Medulla oblongata (tissue), 1 donor: ENCODE measurements at regions not wholly inside any gene's neighbourhood (a gene's known extent, or its start where the extent isn't known, plus 50 kb on each side); places are given as distances from the start of the nearest gene placed in this dataset.

ENCODE experiments used
- DNase-seq: peaks from one replicate; pipeline ENCODE4 v3.0.0-alpha.2; 2015; ENCODE audit errors: extremely low spot score

- DNase-seq: no peak
Measured at GRCh38 chr2:193776988-193777387, 1582.3 kb upstream of the TMEFF2 start.

GRCh38 chr2:193774166-193774565, 1579.4 kb upstream of the TMEFF2 start:
- DNase-seq: peak; percentile 20

GRCh38 chr2:193751299-193751698, 1556.6 kb upstream of the TMEFF2 start:
- DNase-seq: no peak

- no peak for DNase-seq
Measured at GRCh38 chr2:193749485-193749884, 1554.8 kb upstream of the TMEFF2 start.

- no peak for DNase-seq
Measured at GRCh38 chr2:193743089-193743488, 1548.4 kb upstream of the TMEFF2 start.

GRCh38 chr2:193738892-193739291, 1544.2 kb upstream of the TMEFF2 start:
- DNase-seq: no peak

GRCh38 chr2:193712912-193713311, 1518.2 kb upstream of the TMEFF2 start:
- DNase-seq: no peak

- no peak for DNase-seq
Measured at GRCh38 chr2:193703411-193703810, 1508.7 kb upstream of the TMEFF2 start.

GRCh38 chr2:193701484-193701883, 1506.8 kb upstream of the TMEFF2 start:
- no peak for DNase-seq

- DNase-seq: peak; percentile 20
Measured at GRCh38 chr2:193695367-193695766, 1500.6 kb upstream of the TMEFF2 start.

- DNase-seq: no peak
Measured at GRCh38 chr2:193693758-193694157, 1499.0 kb upstream of the TMEFF2 start.

GRCh38 chr2:193690572-193690971, 1495.8 kb upstream of the TMEFF2 start:
- DNase-seq: no peak

GRCh38 chr2:193687195-193687594, 1492.5 kb upstream of the TMEFF2 start:
- DNase-seq: no peak

- no peak for DNase-seq
Measured at GRCh38 chr2:193679847-193680246, 1485.1 kb upstream of the TMEFF2 start.

GRCh38 chr2:193670478-193670877, 1475.7 kb upstream of the TMEFF2 start:
- DNase-seq: no peak

GRCh38 chr2:193668557-193669323, 1474.0 kb upstream of the TMEFF2 start:
- peak; percentile 4 for DNase-seq

- DNase-seq: no peak
Measured at GRCh38 chr2:193627927-193628272, 1433.2 kb upstream of the TMEFF2 start.

GRCh38 chr2:193627187-193627926, 1432.6 kb upstream of the TMEFF2 start:
- no peak for DNase-seq

GRCh38 chr2:193608451-193608850, 1413.7 kb upstream of the TMEFF2 start:
- no peak for DNase-seq

GRCh38 chr2:193590831-193591230, 1396.1 kb upstream of the TMEFF2 start:
- DNase-seq: no peak

GRCh38 chr2:193584522-193584938, 1389.8 kb upstream of the TMEFF2 start:
- DNase-seq: no peak

GRCh38 chr2:193583638-193584400, 1389.1 kb upstream of the TMEFF2 start:
- DNase-seq: no peak

GRCh38 chr2:193581807-193582206, 1387.1 kb upstream of the TMEFF2 start:
- no peak for DNase-seq
